ENCODE measurements at regions not wholly inside any gene's neighbourhood (a gene's known extent, or its start where the extent isn't known, plus 50 kb on each side); places are given as distances from the start of the nearest gene placed in this dataset.

DNA sequence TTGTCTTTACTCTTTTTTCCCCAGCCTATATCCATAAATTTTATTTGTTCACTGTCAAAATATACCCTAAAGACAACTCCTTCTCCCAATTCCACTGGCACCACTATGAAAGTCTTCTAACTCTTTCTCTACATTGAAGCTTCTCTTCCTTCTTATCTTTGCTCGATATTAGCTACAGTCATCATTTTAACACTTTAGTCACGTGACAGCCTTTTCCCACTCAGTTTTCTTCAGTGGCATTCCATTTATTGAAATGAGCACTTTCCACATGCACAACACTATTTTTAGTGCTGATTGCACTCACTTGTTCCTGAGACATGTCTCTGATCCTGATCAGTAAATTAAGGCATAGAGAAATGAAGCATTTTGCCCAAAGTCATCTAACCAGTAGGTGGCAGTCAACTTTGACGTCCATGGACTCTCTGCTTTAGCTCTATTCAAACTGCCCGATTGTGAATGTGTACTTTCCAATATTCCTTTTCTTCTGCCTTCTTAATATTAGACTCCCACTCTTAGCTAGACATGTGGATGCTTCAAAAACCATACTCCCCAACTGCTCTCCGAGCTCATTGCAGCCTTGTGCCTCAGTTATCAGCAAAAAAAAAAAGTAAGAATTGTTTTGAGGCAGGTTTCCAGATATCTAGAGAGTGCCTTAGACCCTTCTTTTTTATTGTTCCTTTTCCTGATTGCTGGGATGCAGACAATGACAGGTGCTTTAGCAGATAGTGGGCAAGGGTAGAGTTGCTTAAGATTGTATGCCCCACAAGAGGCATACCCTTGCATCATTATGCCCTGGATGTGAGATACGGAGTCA lies 394.4 kb upstream of the ADGRL3 start:
- TF ChIP-seq, protein P1, sequence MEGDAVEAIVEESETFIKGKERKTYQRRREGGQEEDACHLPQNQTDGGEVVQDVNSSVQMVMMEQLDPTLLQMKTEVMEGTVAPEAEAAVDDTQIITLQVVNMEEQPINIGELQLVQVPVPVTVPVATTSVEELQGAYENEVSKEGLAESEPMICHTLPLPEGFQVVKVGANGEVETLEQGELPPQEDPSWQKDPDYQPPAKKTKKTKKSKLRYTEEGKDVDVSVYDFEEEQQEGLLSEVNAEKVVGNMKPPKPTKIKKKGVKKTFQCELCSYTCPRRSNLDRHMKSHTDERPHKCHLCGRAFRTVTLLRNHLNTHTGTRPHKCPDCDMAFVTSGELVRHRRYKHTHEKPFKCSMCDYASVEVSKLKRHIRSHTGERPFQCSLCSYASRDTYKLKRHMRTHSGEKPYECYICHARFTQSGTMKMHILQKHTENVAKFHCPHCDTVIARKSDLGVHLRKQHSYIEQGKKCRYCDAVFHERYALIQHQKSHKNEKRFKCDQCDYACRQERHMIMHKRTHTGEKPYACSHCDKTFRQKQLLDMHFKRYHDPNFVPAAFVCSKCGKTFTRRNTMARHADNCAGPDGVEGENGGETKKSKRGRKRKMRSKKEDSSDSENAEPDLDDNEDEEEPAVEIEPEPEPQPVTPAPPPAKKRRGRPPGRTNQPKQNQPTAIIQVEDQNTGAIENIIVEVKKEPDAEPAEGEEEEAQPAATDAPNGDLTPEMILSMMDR (IDR thresholded peaks at IDR 0.05), result no peak
- Histone ChIP-seq H3K9me3 (no peaks in the 10 kb centered on the region), H3K4me1 (ENCODE audit: low read depth) (no peaks in the 10 kb centered on the region), H3K4me3 (no peak overlapping the region), H3K36me3 (ENCODE audit: low read depth) (no peaks in the 10 kb centered on the region)
- DNase-seq (peak in 1 of 3 donors; percentile 28), ATAC-seq (peak; percentile 24)
- intact Hi-C loops (cut with DNase I, micrococcal nuclease), result no loop called here

DNA sequence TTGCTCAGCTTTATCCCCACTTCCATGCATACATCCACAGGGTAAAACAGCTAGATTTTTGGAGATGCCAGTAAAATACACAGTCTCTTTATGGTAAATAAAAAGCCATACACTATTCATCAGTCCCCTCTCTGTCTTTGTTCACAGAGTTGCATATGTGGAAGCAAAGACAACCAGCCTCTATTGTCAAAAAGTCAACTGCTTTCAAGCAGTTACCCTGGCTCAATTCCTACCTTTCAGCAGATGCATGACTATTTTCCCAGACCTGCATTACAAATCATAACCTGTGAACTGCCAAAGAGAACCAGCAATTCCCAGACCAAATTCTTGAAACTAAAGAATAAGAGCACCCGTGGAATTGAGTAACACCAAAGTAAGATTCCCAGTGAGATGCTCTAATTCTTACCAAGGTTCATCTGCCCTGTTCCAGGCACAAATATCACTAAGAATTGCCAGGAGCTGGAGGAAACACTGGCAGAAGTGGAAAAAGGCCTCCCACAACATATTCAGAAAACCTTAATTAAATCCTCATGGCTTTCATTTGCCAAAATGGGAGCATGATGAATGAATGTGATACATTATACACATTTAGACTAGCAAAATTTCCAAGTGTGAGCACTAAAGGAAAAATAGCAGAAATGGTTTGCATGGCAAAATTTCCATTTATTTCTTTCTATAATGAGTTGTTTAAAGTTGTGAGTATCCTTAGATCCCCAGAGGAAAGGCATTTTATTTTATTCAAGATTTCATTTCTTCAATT lies 391.2 kb upstream of the ADGRL3 start:
- TF ChIP-seq, protein P1 (IDR thresholded peaks at IDR 0.05), result no peak
- intact Hi-C loops (cut with DNase I, micrococcal nuclease), result no loop called here
- DNase-seq (no peak), ATAC-seq (no peak)
- Histone ChIP-seq H3K4me1 (ENCODE audit: low read depth) (no peaks in the 10 kb centered on the region), H3K36me3 (ENCODE audit: low read depth) (no peaks in the 10 kb centered on the region), H3K4me3 (no peak overlapping the region), H3K9me3 (no peaks in the 10 kb centered on the region)

DNA sequence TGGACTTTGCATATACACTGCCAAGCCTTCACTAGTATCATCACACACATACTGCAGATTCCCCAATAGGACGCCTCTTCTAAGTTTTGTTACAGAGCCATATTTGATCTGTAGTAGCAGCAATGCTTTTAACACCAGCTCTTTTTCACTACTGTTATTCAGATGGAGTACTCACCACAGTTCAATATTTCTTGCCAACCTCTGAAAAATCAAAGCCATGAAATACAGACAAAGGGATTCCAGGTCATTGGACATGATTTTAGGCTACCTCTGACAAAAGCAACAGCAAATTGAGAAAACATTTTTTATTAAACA lies 390.7 kb upstream of the ADGRL3 start:
- no peaks in the 10 kb centered on the region for H3K36me3 ChIP-seq (ENCODE audit: low read depth)
- intact Hi-C loops (cut with DNase I, micrococcal nuclease), result no loop called here
- no peaks in the 10 kb centered on the region for H3K4me1 ChIP-seq (ENCODE audit: low read depth)
- TF ChIP-seq, protein P1 (IDR thresholded peaks at IDR 0.05), result no peak
- ATAC-seq, result no peak
- H3K9me3 ChIP-seq, result no peaks in the 10 kb centered on the region
- no peak overlapping the region for H3K4me3 ChIP-seq
- no peak for DNase-seq

DNA sequence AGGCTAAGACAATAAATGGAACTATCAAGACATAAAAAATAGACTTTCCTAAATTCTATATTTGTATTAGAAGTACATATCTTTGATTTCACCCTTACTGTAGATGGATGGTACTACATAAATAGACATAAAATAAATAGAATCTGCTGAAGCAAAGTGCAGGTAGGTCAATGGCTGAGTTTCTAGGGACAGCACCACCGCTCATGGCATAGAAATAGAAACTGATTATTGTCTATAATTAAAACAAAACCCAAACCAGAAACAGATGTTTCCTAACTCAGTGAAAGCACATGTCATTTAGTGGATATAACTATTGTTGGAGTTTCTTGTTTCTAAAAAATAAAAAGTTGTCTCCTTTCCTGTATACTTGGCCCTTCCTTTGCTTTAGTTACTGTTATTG lies 387.3 kb upstream of the ADGRL3 start:
- no peaks in the 10 kb centered on the region for H3K36me3 ChIP-seq (ENCODE audit: low read depth)
- TF ChIP-seq, protein P1 (IDR thresholded peaks at IDR 0.05), result no peak
- no peak overlapping the region for H3K4me3 ChIP-seq
- ATAC-seq, result no peak
- no peaks in the 10 kb centered on the region for H3K4me1 ChIP-seq (ENCODE audit: low read depth)
- no peaks in the 10 kb centered on the region for H3K9me3 ChIP-seq
- no peak for DNase-seq
- intact Hi-C loops (cut with DNase I, micrococcal nuclease), result no loop called here

DNA sequence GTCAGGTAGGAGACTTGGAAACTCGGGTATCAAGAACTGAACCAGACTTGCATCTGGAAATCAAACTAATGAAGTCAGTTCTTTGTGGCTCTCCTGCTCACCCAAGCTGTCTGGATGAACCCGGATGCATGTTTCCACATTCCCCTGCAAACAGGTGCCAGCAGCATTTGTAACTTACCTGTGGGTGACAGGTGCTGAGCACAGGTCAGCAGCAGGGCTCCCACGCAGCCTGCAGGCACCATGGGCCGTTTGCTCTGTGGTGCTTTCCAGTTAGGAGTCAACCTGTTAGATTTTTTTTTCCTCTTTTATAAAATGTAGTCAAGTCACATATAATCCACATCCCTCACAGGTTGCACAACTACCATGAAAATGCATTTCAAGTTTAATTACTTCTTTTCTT lies 385.6 kb upstream of the ADGRL3 start:
- Histone ChIP-seq H3K9me3 (no peaks in the 10 kb centered on the region), H3K4me1 (ENCODE audit: low read depth) (no peaks in the 10 kb centered on the region), H3K36me3 (ENCODE audit: low read depth) (no peaks in the 10 kb centered on the region), H3K4me3 (no peak overlapping the region)
- TF ChIP-seq, protein P1 (IDR thresholded peaks at IDR 0.05), result no peak
- ATAC-seq (no peak), DNase-seq (no peak)
- intact Hi-C loops (cut with DNase I, micrococcal nuclease), result no loop called here
